SK-N-MC (cell line): ENCODE measurements at regions not wholly inside any gene's neighbourhood (a gene's known extent, or its start where the extent isn't known, plus 50 kb on each side); places are given as distances from the start of the nearest gene placed in this dataset.

Experiments used
- EZH2 ChIP-seq: fragments of 200-600 bp; sonication (generic); IDR thresholded peaks from one replicate; pipeline ENCODE4 v1.6.1; 2017; ENCODE audit warnings: antibody characterized with exemption
- FOXP2 ChIP-seq: optimal IDR thresholded peaks from 2 replicates; pipeline ENCODE3; 2011; ENCODE audit warnings: mild to moderate bottlenecking, moderate library complexity; ENCODE audit not compliant: insufficient read depth; ENCODE audit errors: extremely low read length, control extremely low read depth
- POLR2AphosphoS5 ChIP-seq: IDR thresholded peaks from 2 replicates; pipeline ENCODE4 v1.6.1; 2012; ENCODE audit warnings: mild to moderate bottlenecking, low read depth, low read length, borderline replicate concordance

DNA sequence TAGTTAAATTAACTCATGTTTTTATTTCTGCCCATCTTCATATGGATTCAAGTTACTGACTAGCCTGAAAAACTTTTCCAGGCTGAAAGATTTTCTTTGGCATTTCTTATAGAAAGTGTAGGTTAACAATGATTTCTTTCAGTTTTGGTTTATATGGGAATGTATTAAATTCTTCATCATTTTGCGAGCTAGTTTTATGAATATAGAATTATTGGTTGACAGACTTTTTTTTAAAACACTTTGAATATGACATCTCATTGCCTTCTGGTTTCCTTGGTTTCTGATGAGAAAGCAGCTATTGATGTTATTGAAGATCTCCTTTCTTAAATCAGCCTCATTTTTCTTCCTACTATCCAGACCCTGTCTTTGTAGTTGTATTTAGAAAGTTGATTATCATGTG is 211.0 kb upstream of the AKR1E2 start:
- TF ChIP-seq EZH2 (no peak), FOXP2 (no peak), POLR2AphosphoS5 (no peak)
